NT2/D1 (cell line): ENCODE measurements at regions not wholly inside any gene's neighbourhood (a gene's known extent, or its start where the extent isn't known, plus 50 kb on each side); places are given as distances from the start of the nearest gene placed in this dataset.

ENCODE experiments used
- DNase-seq: peaks from one replicate; pipeline ENCODE4 v3.0.0-alpha.2; 2011; ENCODE audit warnings: low read depth, low spot score
- H3K27me3 ChIP-seq: 2 replicates; pipeline ENCODE4 v1.6.0; 2011; ENCODE audit warnings: mild to moderate bottlenecking; ENCODE audit not compliant: insufficient read length, insufficient read depth
- H3K36me3 ChIP-seq: 2 replicates; pipeline ENCODE4 v1.6.1; 2011; ENCODE audit warnings: mild to moderate bottlenecking, low read length, mixed read lengths; ENCODE audit not compliant: insufficient read depth, insufficient read length
- H3K4me1 ChIP-seq: 2 replicates; pipeline ENCODE4 v1.5.1; 2011; ENCODE audit not compliant: insufficient read depth, insufficient read length
- H3K4me3 ChIP-seq: 2 replicates; pipeline ENCODE4 v1.5.1; 2011; ENCODE audit warnings: low read depth; ENCODE audit not compliant: insufficient read length
- H3K9ac ChIP-seq: 2 replicates; pipeline ENCODE4 v1.6.0; 2011; ENCODE audit warnings: low read depth; ENCODE audit not compliant: insufficient read length
- H3K9me3 ChIP-seq: 2 replicates; pipeline ENCODE4 v1.5.1; 2011; ENCODE audit warnings: mild to moderate bottlenecking, low read length; ENCODE audit not compliant: insufficient read depth
- SUZ12 ChIP-seq: IDR thresholded peaks from 2 replicates; pipeline ENCODE4 v1.6.1; 2011; ENCODE audit not compliant: insufficient read length, insufficient read depth; ENCODE audit errors: extremely low read depth
- YY1 ChIP-seq: IDR thresholded peaks from 2 replicates; pipeline ENCODE4 v1.6.1; 2011; ENCODE audit not compliant: insufficient read length, insufficient read depth
- ZNF274 ChIP-seq: IDR thresholded peaks from 2 replicates; pipeline ENCODE4 v1.6.1; 2011; ENCODE audit warnings: mild to moderate bottlenecking, low read depth, low read length

DNA sequence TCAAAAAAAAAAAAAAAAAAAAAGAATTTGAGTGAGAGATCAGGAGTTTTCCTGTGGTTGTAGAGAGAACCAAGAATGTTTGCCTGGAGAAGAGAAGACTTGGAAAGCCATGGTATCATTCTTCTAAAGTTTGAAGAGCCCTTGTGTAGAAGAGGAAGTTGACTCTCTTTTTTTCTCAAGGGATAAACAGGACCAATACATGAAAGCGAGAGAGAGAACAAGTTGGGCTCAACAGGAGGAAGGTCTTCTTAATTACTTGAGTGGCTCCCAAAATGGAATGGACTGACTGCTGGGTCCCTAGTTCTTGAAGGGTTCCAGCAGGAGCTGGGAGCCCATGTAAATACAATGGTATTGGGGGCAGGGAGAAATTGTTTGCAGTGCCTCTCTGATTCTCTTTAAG, 173.3 kb upstream of the ADO start:
- Histone ChIP-seq H3K4me3 (no peak overlapping the region), H3K9ac (no peak overlapping the region), H3K36me3 (no peaks in the 10 kb centered on the region), H3K9me3 (no peaks in the 10 kb centered on the region), H3K27me3 (no peaks in the 10 kb centered on the region), H3K4me1 (no peaks in the 10 kb centered on the region)
- no peak for TF ChIP-seq SUZ12
- no peak for TF ChIP-seq YY1
- no peak for TF ChIP-seq ZNF274
- DNase-seq = no peak

DNA sequence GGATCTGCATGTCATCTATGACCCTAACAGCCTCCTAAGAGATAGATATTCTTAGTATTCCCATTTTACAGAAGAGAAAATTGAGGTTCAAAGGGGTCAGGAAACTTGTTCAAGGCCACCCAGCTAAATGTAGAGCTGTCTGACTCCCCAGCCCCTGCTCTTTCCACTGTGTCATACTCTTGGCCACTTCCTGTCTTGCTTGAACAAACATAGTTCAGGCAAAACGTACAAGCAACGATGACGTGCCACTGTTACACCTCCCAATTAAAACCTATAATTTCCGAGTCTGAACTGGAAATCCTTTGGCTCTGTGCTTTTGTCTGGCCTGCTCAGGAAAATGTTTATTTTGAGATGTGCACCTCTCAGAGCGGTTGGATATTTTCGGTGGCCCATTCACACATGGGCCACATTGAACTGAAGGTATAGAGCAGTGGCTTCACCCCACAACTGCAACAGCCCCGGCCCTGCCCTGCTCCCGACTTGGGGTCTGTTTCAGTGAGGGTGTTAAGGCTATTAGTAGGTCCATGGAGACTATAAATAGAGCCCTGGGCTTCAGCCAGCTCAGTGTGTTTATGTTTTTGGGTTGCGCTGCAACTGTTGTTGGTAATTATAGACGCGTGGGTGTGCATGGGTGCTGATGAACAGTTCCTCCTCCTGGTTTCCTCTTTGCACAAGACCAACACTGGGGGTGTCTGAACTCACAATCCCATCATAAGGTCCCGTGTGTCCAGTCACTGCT, 172.3 kb upstream of the ADO start:
- no peak for TF ChIP-seq SUZ12
- TF ChIP-seq YY1 = no peak
- TF ChIP-seq ZNF274 = no peak
- H3K4me1 ChIP-seq = no peaks in the 10 kb centered on the region
- no peaks in the 10 kb centered on the region for H3K9me3 ChIP-seq
- H3K36me3 ChIP-seq = no peaks in the 10 kb centered on the region
- no peaks in the 10 kb centered on the region for H3K27me3 ChIP-seq
- no peak for DNase-seq
- no peak overlapping the region for H3K4me3 ChIP-seq
- H3K9ac ChIP-seq = no peak overlapping the region

DNA sequence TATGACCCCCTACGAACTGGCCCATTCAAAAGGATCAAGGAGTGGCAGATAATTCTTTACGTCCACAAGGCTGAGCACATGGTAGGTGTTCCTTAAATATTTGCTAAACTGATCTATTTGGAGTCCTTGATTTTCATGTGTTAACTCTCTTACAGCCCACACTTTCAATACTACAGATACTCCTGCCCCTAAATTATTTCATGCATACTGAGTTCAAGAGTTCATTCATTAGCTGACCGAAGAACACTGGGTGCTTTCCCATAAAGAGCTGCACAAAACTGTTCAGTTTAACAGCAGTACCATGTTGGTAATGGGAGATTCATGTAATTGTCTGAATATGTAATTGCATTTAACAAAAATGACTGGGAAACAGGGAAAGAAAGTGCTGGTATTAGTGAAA, 170.5 kb upstream of the ADO start:
- TF ChIP-seq YY1 (no peak), SUZ12 (no peak), ZNF274 (no peak)
- no peak overlapping the region for H3K9ac ChIP-seq
- DNase-seq = no peak
- no peaks in the 10 kb centered on the region for H3K9me3 ChIP-seq
- H3K4me3 ChIP-seq = no peak overlapping the region
- H3K27me3 ChIP-seq = no peaks in the 10 kb centered on the region
- H3K36me3 ChIP-seq = no peaks in the 10 kb centered on the region
- H3K4me1 ChIP-seq = no peaks in the 10 kb centered on the region

DNA sequence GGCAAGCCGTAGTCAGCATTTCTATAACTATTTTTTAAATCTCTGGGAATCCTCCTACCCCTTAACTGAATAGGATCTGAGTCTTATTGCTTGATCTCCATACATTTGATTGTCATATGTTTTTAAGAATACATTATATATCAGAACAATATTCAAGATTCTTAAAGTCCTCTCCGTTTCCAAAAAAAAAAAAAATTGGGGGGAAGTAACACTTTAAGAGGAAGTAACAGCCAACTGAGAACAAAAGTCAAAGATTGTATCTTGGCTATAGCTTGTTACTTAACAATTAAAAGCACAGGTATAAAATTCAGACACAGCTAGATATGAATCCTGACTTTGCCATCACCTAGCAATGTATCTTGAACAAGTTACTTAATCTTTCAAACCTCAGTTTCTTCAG, 169.9 kb upstream of the ADO start:
- Histone ChIP-seq H3K36me3 (no peaks in the 10 kb centered on the region), H3K4me3 (no peak overlapping the region), H3K9ac (no peak overlapping the region), H3K4me1 (no peaks in the 10 kb centered on the region), H3K27me3 (no peaks in the 10 kb centered on the region), H3K9me3 (no peaks in the 10 kb centered on the region)
- TF ChIP-seq SUZ12 = no peak
- TF ChIP-seq YY1 = no peak
- TF ChIP-seq ZNF274 = no peak
- no peak for DNase-seq

DNA sequence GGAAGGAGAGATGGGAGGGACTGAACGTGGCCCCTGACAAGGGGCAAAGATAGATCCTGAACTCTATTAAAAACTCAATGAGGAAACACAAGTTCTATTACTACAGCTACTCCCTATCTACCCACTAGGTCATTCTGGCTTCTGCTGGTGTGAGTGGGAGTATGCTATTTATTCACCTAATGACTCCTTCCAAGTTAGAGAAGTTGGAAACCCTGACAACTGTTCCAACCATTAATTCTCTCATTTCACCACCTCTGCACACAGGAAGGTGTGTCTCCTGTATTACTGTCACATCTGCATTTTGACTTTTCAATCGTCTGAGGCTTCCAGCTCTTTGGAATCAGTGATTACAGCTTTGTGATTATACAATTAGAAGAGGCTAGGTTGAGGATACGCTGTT, 169.4 kb upstream of the ADO start:
- no peak for TF ChIP-seq ZNF274
- TF ChIP-seq SUZ12 = no peak
- TF ChIP-seq YY1 = no peak
- Histone ChIP-seq H3K9ac (no peak overlapping the region), H3K4me1 (no peaks in the 10 kb centered on the region)

DNA sequence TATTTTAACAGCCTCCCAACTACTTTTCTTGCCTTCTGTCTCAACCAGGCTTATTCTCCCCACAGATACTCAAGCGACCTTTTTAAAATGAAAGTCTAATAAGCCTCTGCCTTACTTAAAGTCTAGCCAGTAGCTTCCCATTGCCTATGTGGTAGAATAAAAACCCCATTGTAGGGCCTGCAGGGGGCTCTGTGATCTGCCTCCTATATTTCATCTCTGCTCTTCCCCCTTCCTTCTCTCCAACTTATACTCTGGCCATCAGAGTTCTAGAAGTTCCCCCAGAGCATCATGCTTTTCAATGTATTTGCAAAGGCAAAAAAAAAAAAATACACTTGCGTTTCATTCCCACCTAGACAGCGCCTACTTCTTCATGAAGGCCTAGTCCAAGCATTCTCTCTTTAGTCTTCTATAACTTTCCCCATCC, 167.7 kb upstream of the ADO start:
- no peak overlapping the region for H3K9ac ChIP-seq
- H3K4me3 ChIP-seq = no peak overlapping the region
- H3K9me3 ChIP-seq = no peaks in the 10 kb centered on the region
- TF ChIP-seq SUZ12 (no peak), ZNF274 (no peak), YY1 (no peak)
- H3K36me3 ChIP-seq = no peaks in the 10 kb centered on the region
- H3K4me1 ChIP-seq = no peaks in the 10 kb centered on the region
- DNase-seq = no peak
- H3K27me3 ChIP-seq = no peaks in the 10 kb centered on the region

More for the DNA sequence above, 169.4 kb upstream of the ADO start:
- no peaks in the 10 kb centered on the region for H3K9me3 ChIP-seq
- no peak overlapping the region for H3K4me3 ChIP-seq
- DNase-seq = no peak
- no peaks in the 10 kb centered on the region for H3K27me3 ChIP-seq
- H3K36me3 ChIP-seq = no peaks in the 10 kb centered on the region

DNA sequence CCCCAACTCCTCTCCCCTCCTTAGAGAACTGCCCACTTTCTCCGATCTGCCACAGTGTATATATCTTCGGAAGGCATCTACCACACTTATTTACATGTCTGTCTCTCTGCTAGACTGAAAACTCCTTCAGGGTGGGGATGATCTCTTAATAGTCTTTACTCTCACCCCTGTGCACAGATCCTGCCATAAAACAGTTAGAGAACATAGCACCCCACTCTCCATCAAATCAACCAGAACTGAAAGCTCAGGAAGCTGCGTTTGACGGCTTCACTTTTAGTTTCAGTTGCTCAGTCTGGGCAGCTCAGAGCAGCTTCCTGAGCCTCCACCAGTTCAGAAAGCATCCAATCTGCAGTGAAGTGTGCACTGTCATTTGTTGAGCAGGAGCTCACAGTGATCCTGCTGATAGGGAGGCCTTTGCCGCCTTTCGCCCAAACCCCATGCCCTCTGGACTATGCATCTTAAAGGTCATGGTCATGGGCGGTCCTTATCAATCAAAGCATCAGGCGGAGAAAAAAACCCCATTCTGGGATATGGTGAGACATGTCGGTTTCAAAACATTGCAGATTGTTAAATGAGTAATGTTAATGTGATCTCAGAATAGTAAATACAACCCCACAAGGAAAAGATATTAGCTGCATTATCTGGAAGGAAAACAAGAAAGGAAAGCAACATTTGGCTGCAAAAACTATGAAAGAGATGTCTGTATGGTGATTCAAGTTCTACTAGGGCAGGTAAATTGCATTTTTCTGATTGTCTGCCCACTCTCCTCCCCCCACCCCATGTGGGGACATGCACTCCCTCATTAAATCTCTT, 167.1 kb upstream of the ADO start:
- TF ChIP-seq SUZ12 = no peak
- TF ChIP-seq YY1 = no peak
- TF ChIP-seq ZNF274 = no peak
- Histone ChIP-seq H3K4me3 (no peak overlapping the region), H3K9me3 (no peaks in the 10 kb centered on the region), H3K27me3 (no peaks in the 10 kb centered on the region), H3K36me3 (no peaks in the 10 kb centered on the region), H3K4me1 (no peaks in the 10 kb centered on the region), H3K9ac (no peak overlapping the region)
- DNase-seq = no peak
